Kidney (tissue), 13 donors: ENCODE measurements at regions not wholly inside any gene's neighbourhood (a gene's known extent, or its start where the extent isn't known, plus 50 kb on each side); places are given as distances from the start of the nearest gene placed in this dataset.

Source experiments
- DNase-seq, 5 donors: peaks; one replicate each; pipeline ENCODE4 v3.0.0-alpha.2; 2013 to 2020
- FAIRE-seq: peaks from 2 replicates; lab custom pipeline; 2012; peaks lifted over from hg19 to GRCh38; lab: Jason Lieb, UNC
- H3K27ac ChIP-seq, 2 donors: one replicate each; pipeline ENCODE4 v1.7.0; 2013; ENCODE audit warnings: low read depth in 2 of 2, low read length in 2 of 2, inconsistent platforms in 1 of 2
- H3K27me3 ChIP-seq: one replicate; pipeline ENCODE4 v1.7.1; 2013; ENCODE audit warnings: low read length, inconsistent platforms; ENCODE audit not compliant: control insufficient read depth, insufficient read depth
- H3K36me3 ChIP-seq, 3 donors: one replicate each; pipeline versions ENCODE4 v1.7.0 to v1.7.1; 2013; ENCODE audit warnings: low read length in 3 of 3, control low read depth in 1 of 3, inconsistent platforms in 1 of 3; ENCODE audit not compliant: insufficient read depth in 3 of 3, control insufficient read depth in 2 of 3
- H3K4me1 ChIP-seq, 3 donors: one replicate each; pipeline versions ENCODE4 v1.7.0 to v1.7.1; 2013; ENCODE audit warnings: low read length in 3 of 3, inconsistent platforms in 1 of 3, low read depth in 1 of 3; ENCODE audit not compliant: control insufficient read depth in 2 of 3, insufficient read depth in 2 of 3
- H3K4me3 ChIP-seq, 3 donors: one replicate each; pipeline versions ENCODE4 v1.7.0 to v1.8.1; 2013; ENCODE audit warnings: low read length in 3 of 3, control low read depth in 1 of 3, inconsistent platforms in 1 of 3
- H3K9ac ChIP-seq, 3 donors: one replicate each; pipeline versions ENCODE4 v1.7.0 to v1.7.1; 2013; ENCODE audit warnings: low read length in 3 of 3, control low read depth in 1 of 3, inconsistent platforms in 1 of 3
- H3K9me3 ChIP-seq, 3 donors: one replicate each; pipeline versions ENCODE4 v1.7.0 to v1.7.1; 2013; ENCODE audit warnings: low read length in 3 of 3, control low read depth in 1 of 3, inconsistent platforms in 1 of 3; ENCODE audit not compliant: control insufficient read depth in 2 of 3, insufficient read depth in 1 of 3
- CTCF ChIP-seq: IDR thresholded peaks from 3 replicates; pipeline ENCODE4 v1.5.1; 2012; ENCODE audit warnings: mild to moderate bottlenecking, moderate library complexity, borderline replicate concordance; ENCODE audit not compliant: insufficient read depth; ENCODE audit errors: extremely low read depth
- intact Hi-C: fragments of 100-400 bp; cut with DNase I; formaldehyde crosslinking; loops from one replicate; pipeline ENCODE4 v1.11.1; 2022
- donor health status: control.
- donor health status: control.
- donor health status: control.
- donor health status: control.
- donor health status: control.
- donor health status: DM: yes; HTN: yes; CAD: no.
- donor health status: Normal renal cell carcinoma (clear cell type).

- TF ChIP-seq CTCF: no peak
- H3K4me3 ChIP-seq: no peak overlapping the region
- H3K9ac ChIP-seq: no peak overlapping the region
- intact Hi-C loops: no loop called here
- H3K36me3 ChIP-seq: no peaks in the 10 kb centered on the region
- H3K27me3 ChIP-seq: no peaks in the 10 kb centered on the region
- H3K9me3 ChIP-seq: no peaks in the 10 kb centered on the region
- no peak overlapping the region for H3K27ac ChIP-seq
- FAIRE-seq (no peak), DNase-seq (no peak)
- H3K4me1 ChIP-seq: peaks cover 0 to 3% (median 0%) of the 10 kb centered on the region in 3 donors
Measured at GRCh38 chr17:37841232-37841631, 83.0 kb upstream of the TBC1D3K start.

- TF ChIP-seq CTCF: no peak
- Histone ChIP-seq H3K4me1 (peaks cover 0 to 3% (median 0%) of the 10 kb centered on the region in 3 donors), H3K27ac (no peak overlapping the region), H3K36me3 (no peaks in the 10 kb centered on the region), H3K9ac (no peak overlapping the region), H3K4me3 (no peak overlapping the region), H3K9me3 (no peaks in the 10 kb centered on the region), H3K27me3 (no peaks in the 10 kb centered on the region)
- FAIRE-seq (no peak), DNase-seq (no peak)
- intact Hi-C loops: no loop called here
Measured at GRCh38 chr17:37840576-37840975, 83.6 kb upstream of the TBC1D3K start.

DNA sequence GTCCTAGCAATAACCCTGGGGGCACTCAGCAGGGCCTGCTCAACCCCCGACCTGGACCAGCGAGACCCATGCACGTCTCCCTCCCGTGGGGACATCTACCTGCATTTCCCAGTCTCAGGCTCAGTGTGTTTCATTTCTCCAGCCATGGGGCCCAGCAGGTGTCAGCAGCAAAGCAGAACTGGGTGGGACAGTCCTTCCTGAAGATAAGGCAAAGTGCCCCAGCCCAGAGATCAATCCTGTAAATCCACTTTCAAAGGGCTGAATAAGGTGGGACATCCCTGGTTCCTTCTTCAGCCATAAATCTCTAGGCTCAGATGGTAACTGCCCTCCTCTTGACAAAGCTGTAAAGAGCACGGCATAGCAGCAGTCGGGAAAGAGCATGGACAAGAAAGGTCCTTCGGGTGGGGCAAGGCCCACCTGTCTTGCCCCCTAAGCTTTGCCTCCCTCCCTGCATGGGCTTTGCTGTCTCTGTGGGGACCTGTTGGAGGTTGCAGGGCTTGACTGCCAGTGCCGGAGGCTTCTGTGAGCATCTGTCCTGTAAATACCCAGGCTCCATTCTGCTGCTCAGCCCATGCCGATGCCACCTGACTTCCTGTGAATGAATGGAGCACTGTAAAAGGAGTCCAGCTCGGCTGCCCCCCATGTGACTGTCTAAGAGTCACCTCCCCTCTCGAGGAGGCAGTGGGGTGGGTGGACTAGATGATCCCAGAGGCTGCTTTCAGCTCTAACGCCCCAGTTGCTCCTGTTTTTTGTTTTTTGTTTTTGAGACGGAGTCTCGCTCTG lies 84.8 kb upstream of the TBC1D3K start:
- Histone ChIP-seq H3K36me3 (no peaks in the 10 kb centered on the region), H3K27ac (no peak overlapping the region), H3K4me1 (peaks cover 0 to 2% (median 0%) of the 10 kb centered on the region in 3 donors), H3K4me3 (no peak overlapping the region), H3K9me3 (no peaks in the 10 kb centered on the region), H3K9ac (no peak overlapping the region), H3K27me3 (no peaks in the 10 kb centered on the region)
- no peak for TF ChIP-seq CTCF
- DNase-seq: no peak
- no peak for FAIRE-seq
- intact Hi-C loops: no loop called here
